Chondrocyte (in vitro differentiated cells): ENCODE measurements at regions not wholly inside any gene's neighbourhood (a gene's known extent, or its start where the extent isn't known, plus 50 kb on each side); places are given as distances from the start of the nearest gene placed in this dataset.

Source experiments
- DNase-seq: peaks from one replicate; pipeline ENCODE4 v3.0.0; 2021; ENCODE audit warnings: mixed read lengths, low spot score
- H3K27ac Mint-ChIP-seq: one replicate; pipeline ENCODE4 v1.8.0; 2021; ENCODE audit warnings: mild to moderate bottlenecking, moderate library complexity, mixed read lengths; ENCODE audit not compliant: unreplicated experiment
- H3K27me3 Mint-ChIP-seq: 2 replicates; pipeline ENCODE4 v1.8.0; 2021; ENCODE audit warnings: low read depth, mixed read lengths
- H3K36me3 Mint-ChIP-seq: 2 replicates; pipeline ENCODE4 v1.8.0; 2021; ENCODE audit warnings: low read depth, mixed read lengths
- H3K4me1 Mint-ChIP-seq: 2 replicates; pipeline ENCODE4 v1.8.0; 2021; ENCODE audit warnings: low read depth, mild to moderate bottlenecking, mixed read lengths
- H3K4me3 Mint-ChIP-seq: one replicate; pipeline ENCODE4 v1.8.0; 2021; ENCODE audit warnings: mild to moderate bottlenecking, moderate library complexity, mixed read lengths; ENCODE audit not compliant: unreplicated experiment
- H3K9me3 Mint-ChIP-seq: 2 replicates; pipeline ENCODE4 v1.8.0; 2021; ENCODE audit warnings: low read depth, mixed read lengths
- CTCF ChIP-seq: fragments of 200-600 bp; sonication (generic); IDR thresholded peaks from 2 replicates; pipeline ENCODE4 v1.5.0; 2021; ENCODE audit warnings: antibody characterized with exemption, mild to moderate bottlenecking, moderate library complexity

- H3K36me3 Mint-ChIP-seq, result no peaks in the 10 kb centered on the region
- no peak overlapping the region for H3K27ac Mint-ChIP-seq
- DNase-seq, result no peak
Measured at GRCh38 chr15:95880630-95881029, 449.9 kb upstream of the NR2F2 start.

GRCh38 chr15:95883064-95883463 lies 447.4 kb upstream of the NR2F2 start:
- H3K27ac Mint-ChIP-seq, result no peak overlapping the region
- peaks cover 21% of the 10 kb centered on the region for H3K4me1 Mint-ChIP-seq
- no peaks in the 10 kb centered on the region for H3K27me3 Mint-ChIP-seq
- no peak for DNase-seq
- TF ChIP-seq CTCF, result no peak
- H3K36me3 Mint-ChIP-seq, result no peaks in the 10 kb centered on the region
- no peak overlapping the region for H3K4me3 Mint-ChIP-seq
- H3K9me3 Mint-ChIP-seq, result no peaks in the 10 kb centered on the region

More at GRCh38 chr15:95880630-95881029, 449.9 kb upstream of the NR2F2 start:
- TF ChIP-seq CTCF, result no peak
- Mint-ChIP-seq H3K9me3 (no peaks in the 10 kb centered on the region), H3K27me3 (no peaks in the 10 kb centered on the region), H3K4me1 (peaks cover 18% of the 10 kb centered on the region), H3K4me3 (no peak overlapping the region)

- H3K27ac Mint-ChIP-seq, result no peak overlapping the region
- H3K27me3 Mint-ChIP-seq, result no peaks in the 10 kb centered on the region
- H3K9me3 Mint-ChIP-seq, result no peaks in the 10 kb centered on the region
- TF ChIP-seq CTCF, result no peak
- peaks cover 30% of the 10 kb centered on the region for H3K4me1 Mint-ChIP-seq
- H3K36me3 Mint-ChIP-seq, result no peaks in the 10 kb centered on the region
- DNase-seq, result no peak
- H3K4me3 Mint-ChIP-seq, result no peak overlapping the region
Measured at GRCh38 chr15:95884276-95884675, 446.2 kb upstream of the NR2F2 start.

- Mint-ChIP-seq H3K36me3 (no peaks in the 10 kb centered on the region), H3K4me1 (peaks cover 24% of the 10 kb centered on the region), H3K27ac (peak overlapping the region; percentile 14), H3K27me3 (no peaks in the 10 kb centered on the region), H3K4me3 (no peak overlapping the region), H3K9me3 (no peaks in the 10 kb centered on the region)
- DNase-seq, result no peak
- no peak for TF ChIP-seq CTCF
Measured at GRCh38 chr15:95887666-95888390, 442.7 kb upstream of the NR2F2 start.

- peak; percentile 48 for TF ChIP-seq CTCF
- H3K27me3 Mint-ChIP-seq, result no peaks in the 10 kb centered on the region
- H3K4me1 Mint-ChIP-seq, result peaks cover 24% of the 10 kb centered on the region
- H3K27ac Mint-ChIP-seq, result no peak overlapping the region
- H3K4me3 Mint-ChIP-seq, result no peak overlapping the region
- H3K9me3 Mint-ChIP-seq, result no peaks in the 10 kb centered on the region
- H3K36me3 Mint-ChIP-seq, result no peaks in the 10 kb centered on the region
- DNase-seq, result no peak
Measured at GRCh38 chr15:95888762-95889161, 441.7 kb upstream of the NR2F2 start.
